ENCODE measurements at regions not wholly inside any gene's neighbourhood (a gene's known extent, or its start where the extent isn't known, plus 50 kb on each side); places are given as distances from the start of the nearest gene placed in this dataset.
A peak's percentile ranks its signal among the peaks of the same experiment; 100 is the strongest.

DNA sequence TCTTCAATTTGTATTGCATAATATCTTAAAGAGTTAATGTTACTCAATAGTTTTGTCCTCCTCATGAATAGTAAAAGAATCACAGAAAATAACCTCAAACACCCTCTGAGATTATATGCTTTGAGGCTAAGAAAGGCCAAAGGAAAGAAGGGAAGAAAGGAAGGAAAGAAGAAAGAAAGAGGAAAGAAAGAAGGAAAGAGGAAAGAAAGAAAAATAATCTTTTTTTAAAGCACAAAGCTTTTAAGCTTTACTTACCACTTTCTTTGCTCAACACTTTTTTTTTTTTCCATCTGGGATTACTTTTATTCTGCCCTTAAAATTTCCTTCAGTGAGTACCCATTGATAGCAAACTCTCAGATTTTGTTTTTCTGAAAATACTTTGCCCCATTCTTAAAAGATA, 369.1 kb downstream of the FGF9 start:
- Histone ChIP-seq H3K79me1 (ENCODE audit: low read depth, low read length) (no peaks in the 10 kb centered on the region), H3K4me1 (replicated peaks in 1 of 4; ENCODE audit: control insufficient read depth in 3 of 4, insufficient read depth in 4 of 4, low read length in 3 of 4) (no peaks in the 10 kb centered on the region), H3K14ac (ENCODE audit: insufficient read length) (no peak overlapping the region), H3K9me3 (ENCODE audit: insufficient read depth in 2 of 2, low read depth in 1 of 2, low read length in 1 of 2) (no peaks in the 10 kb centered on the region), H3K4me2 (ENCODE audit: insufficient read depth in 1 of 2, low read depth in 2 of 2, low read length in 2 of 2) (peak overlapping the region in 1 of 2 experiments; percentile 80; a peak in 1 of 4 replicates), H2BK15ac (ENCODE audit: low read length) (no peak overlapping the region), H2BK20ac (ENCODE audit: low read length) (no peak overlapping the region), H2AFZ (ENCODE audit: low read length) (no peak overlapping the region), H3K4ac (replicated peaks; ENCODE audit: insufficient read length, low read depth, low read length) (no peak overlapping the region), H2BK12ac (ENCODE audit: low read depth, low read length) (no peak overlapping the region), H3K79me2 (ENCODE audit: control insufficient read depth in 1 of 2, insufficient read depth in 2 of 2, low read length in 2 of 2) (0 out of 4 replicates have a peak, but pooled peaks cover 0 to 6% of the 10 kb centered on the region in 2 experiments), H4K91ac (replicated peaks; ENCODE audit: insufficient read length, low read length) (no peak overlapping the region), H2BK120ac (replicated peaks; ENCODE audit: low read depth, low read length) (no peak overlapping the region), H3K27ac (ENCODE audit: low read depth, low read length) (no peak overlapping the region), H3K27me3 (replicated peaks in 1 of 4; ENCODE audit: control insufficient read depth in 3 of 4, extremely low read depth in 1 of 4, insufficient read depth in 3 of 4, low read length in 3 of 4) (no peaks in the 10 kb centered on the region), H3K56ac (replicated peaks; ENCODE audit: insufficient read length, low read depth, low read length) (no peak overlapping the region), H4K8ac (ENCODE audit: extremely low read depth, insufficient read depth, low read length) (no peak overlapping the region), H3K9ac (replicated peaks in 1 of 4; ENCODE audit: extremely low read depth in 1 of 4, low read depth in 3 of 4, low read length in 3 of 4) (no peak overlapping the region), H3K23ac (ENCODE audit: insufficient read length) (no peak overlapping the region), H4K5ac (ENCODE audit: insufficient read length, low read depth, low read length) (no peak overlapping the region), H3K18ac (ENCODE audit: extremely low read depth, low read length) (no peak overlapping the region), H2AK5ac (ENCODE audit: low read depth, low read length) (no peak overlapping the region), H4K20me1 (replicated peaks in 1 of 2; ENCODE audit: control insufficient read depth in 1 of 2, insufficient read depth in 2 of 2, low read length in 2 of 2) (no peaks in the 10 kb centered on the region), H2BK5ac (ENCODE audit: low read depth, low read length) (no peak overlapping the region), H3K36me3 (ENCODE audit: control insufficient read depth in 2 of 4, insufficient read depth in 4 of 4, low read length in 3 of 4) (no peaks in the 10 kb centered on the region), H3K23me2 (ENCODE audit: low read depth, low read length) (no peaks in the 10 kb centered on the region; the same call in 1 of the 2 replicates), H3K4me3 (ENCODE audit: extremely low read depth in 1 of 4, insufficient read depth in 2 of 4, low read depth in 3 of 4, low read length in 4 of 4) (no peak overlapping the region)
- no peak for TF ChIP-seq RXRA (IDR thresholded peaks at IDR 0.05; ENCODE audit: insufficient read depth, low read depth, low read length)
- ChIA-PET POLR2A (ENCODE audit: partially characterized antibody) (interaction anchor here (0.6 to 1.8 kb wide), 8 partner anchors 10 to 83 kb away, joined by 3 to 13 read pairs (median 4); no protein-coding TSS in a partner anchor), CTCF (ENCODE audit: partially characterized antibody) (interaction anchor here (0.6 to 0.9 kb wide), 3 partner anchors 11 to 250 kb away, joined by 3 read pairs; no protein-coding TSS in a partner anchor)
- DNase-seq (ENCODE audit: low read depth in 1 of 2, low spot score in 2 of 2): no peak
- FAIRE-seq: no peak
